Liver (tissue), 3 donors: ENCODE measurements at regions not wholly inside any gene's neighbourhood (a gene's known extent, or its start where the extent isn't known, plus 50 kb on each side); places are given as distances from the start of the nearest gene placed in this dataset.

ENCODE experiments used
- ATF3 ChIP-seq: IDR thresholded peaks from 2 replicates; pipeline ENCODE4 v1.6.1; 2016; ENCODE audit warnings: antibody characterized with exemption
- CTCF ChIP-seq: fragments of 150-350 bp; IDR thresholded peaks from 2 replicates; pipeline ENCODE4 v1.5.1; 2017; ENCODE audit warnings: improper control_type of control experiment, low read depth, low read length; ENCODE audit not compliant: missing input control
- EGR1 ChIP-seq, 2 donors: IDR thresholded peaks; 2 replicates each; pipeline ENCODE4 v1.6.1; 2016 to 2018; ENCODE audit warnings: antibody characterized with exemption in 2 of 2, low read depth in 2 of 2
- FOXA1 ChIP-seq: IDR thresholded peaks from 2 replicates; pipeline ENCODE4 v1.6.1; 2016; ENCODE audit warnings: antibody characterized with exemption
- HNF4A ChIP-seq, 2 donors: conservative IDR thresholded peaks; 2 replicates each; pipeline ENCODE4 v1.6.1; 2016; ENCODE audit warnings: antibody characterized with exemption in 2 of 2, mild to moderate bottlenecking in 2 of 2
- MAX ChIP-seq: IDR thresholded peaks from 2 replicates; pipeline ENCODE4 v1.6.1; 2016; ENCODE audit warnings: antibody characterized with exemption
- RAD21 ChIP-seq, 2 donors: IDR thresholded peaks; 2 replicates each; pipeline ENCODE4 v1.6.1; 2016; ENCODE audit warnings: antibody characterized with exemption in 2 of 2, mild to moderate bottlenecking in 2 of 2
- SP1 ChIP-seq: IDR thresholded peaks from 2 replicates; pipeline ENCODE4 v1.6.1; 2018; ENCODE audit warnings: antibody characterized with exemption, mild to moderate bottlenecking
- TAF1 ChIP-seq: conservative IDR thresholded peaks from 2 replicates; pipeline ENCODE4 v1.6.1; 2016; ENCODE audit warnings: antibody characterized with exemption, mild to moderate bottlenecking
- YY1 ChIP-seq: IDR thresholded peaks from 2 replicates; pipeline ENCODE4 v1.6.1; 2016; ENCODE audit warnings: antibody characterized with exemption, mild to moderate bottlenecking
- TF ChIP-seq, protein P1 (sequence below): IDR thresholded peaks from 2 replicates; pipeline ENCODE4 v1.6.1; 2016; ENCODE audit warnings: antibody characterized with exemption, mild to moderate bottlenecking
- donor health status: healthy.
- donor health status: healthy.

DNA sequence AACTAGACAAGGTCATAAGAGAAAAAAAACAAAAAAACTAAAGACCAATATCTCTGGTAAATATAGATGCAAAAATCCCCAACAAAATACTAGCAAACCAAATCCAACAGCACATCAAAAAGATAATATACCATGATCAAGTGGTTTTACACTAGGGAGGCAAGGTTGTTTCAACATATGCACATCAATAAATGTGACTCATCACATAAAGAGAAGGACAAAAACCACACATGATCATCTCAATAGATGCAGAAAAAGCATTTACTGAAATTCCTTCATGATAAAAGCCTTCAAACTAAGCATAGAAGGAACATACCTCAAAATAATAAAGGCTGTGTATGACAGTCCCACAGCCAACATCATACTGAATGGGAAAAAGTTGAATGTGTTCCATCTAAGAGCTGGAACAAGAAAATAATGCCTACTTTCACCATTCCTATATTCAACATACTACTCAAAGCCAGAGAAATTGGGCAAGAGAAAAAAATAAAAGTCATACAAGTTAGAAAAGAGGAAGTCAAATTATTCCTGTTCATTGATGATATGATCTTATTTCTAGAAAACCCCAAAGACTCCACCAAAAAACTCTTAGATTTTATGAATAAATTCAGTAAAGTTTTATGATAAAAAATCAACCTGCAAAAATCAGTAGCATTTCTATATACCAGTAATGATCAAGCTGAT is 72.2 kb upstream of the FAM169A start:
- TF ChIP-seq CTCF (no peak), YY1 (no peak), TAF1 (no peak), FOXA1 (no peak), EGR1 (IDR thresholded peaks at IDR 0.05; ENCODE audit: low read depth in 2 of 2) (no peak), MAX (no peak), ATF3 (no peak), HNF4A (conservative IDR thresholded peaks at IDR 0.05) (no peak), RAD21 (IDR thresholded peaks at IDR 0.05) (no peak), SP1 (no peak)
- TF ChIP-seq, protein P1, sequence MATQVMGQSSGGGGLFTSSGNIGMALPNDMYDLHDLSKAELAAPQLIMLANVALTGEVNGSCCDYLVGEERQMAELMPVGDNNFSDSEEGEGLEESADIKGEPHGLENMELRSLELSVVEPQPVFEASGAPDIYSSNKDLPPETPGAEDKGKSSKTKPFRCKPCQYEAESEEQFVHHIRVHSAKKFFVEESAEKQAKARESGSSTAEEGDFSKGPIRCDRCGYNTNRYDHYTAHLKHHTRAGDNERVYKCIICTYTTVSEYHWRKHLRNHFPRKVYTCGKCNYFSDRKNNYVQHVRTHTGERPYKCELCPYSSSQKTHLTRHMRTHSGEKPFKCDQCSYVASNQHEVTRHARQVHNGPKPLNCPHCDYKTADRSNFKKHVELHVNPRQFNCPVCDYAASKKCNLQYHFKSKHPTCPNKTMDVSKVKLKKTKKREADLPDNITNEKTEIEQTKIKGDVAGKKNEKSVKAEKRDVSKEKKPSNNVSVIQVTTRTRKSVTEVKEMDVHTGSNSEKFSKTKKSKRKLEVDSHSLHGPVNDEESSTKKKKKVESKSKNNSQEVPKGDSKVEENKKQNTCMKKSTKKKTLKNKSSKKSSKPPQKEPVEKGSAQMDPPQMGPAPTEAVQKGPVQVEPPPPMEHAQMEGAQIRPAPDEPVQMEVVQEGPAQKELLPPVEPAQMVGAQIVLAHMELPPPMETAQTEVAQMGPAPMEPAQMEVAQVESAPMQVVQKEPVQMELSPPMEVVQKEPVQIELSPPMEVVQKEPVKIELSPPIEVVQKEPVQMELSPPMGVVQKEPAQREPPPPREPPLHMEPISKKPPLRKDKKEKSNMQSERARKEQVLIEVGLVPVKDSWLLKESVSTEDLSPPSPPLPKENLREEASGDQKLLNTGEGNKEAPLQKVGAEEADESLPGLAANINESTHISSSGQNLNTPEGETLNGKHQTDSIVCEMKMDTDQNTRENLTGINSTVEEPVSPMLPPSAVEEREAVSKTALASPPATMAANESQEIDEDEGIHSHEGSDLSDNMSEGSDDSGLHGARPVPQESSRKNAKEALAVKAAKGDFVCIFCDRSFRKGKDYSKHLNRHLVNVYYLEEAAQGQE: no peak
